Lower leg skin (tissue), 4 donors: ENCODE measurements at regions not wholly inside any gene's neighbourhood (a gene's known extent, or its start where the extent isn't known, plus 50 kb on each side); places are given as distances from the start of the nearest gene placed in this dataset.

Source experiments
- DNase-seq, 2 donors: peaks; one replicate each; pipeline ENCODE4 v3.0.0-alpha.2; 2019; ENCODE audit warnings: low spot score in 2 of 2
- H3K4me3 ChIP-seq: fragments of 200-600 bp; sonication (generic); 2 replicates; pipeline ENCODE4 v1.5.1; 2017; ENCODE audit warnings: mild to moderate bottlenecking, low read depth; ENCODE audit not compliant: poor library complexity, severe bottlenecking
- POLR2A ChIP-seq, 2 donors: fragments of 450-650 bp; IDR thresholded peaks; one replicate each; pipeline ENCODE4 v1.6.1; 2016 to 2017; ENCODE audit warnings: antibody characterized with exemption in 2 of 2, mild to moderate bottlenecking in 1 of 2, moderate library complexity in 1 of 2
- WGBS, 2 donors: methylation state at CpG; one replicate each; pipeline ENCODE4 v1.1.5; 2018; 5-methylcytosine and 5-hydroxymethylcytosine counted together
- intact Hi-C: fragments of 100-400 bp; cut with DNase I; formaldehyde crosslinking; loops from one replicate; pipeline ENCODE4 v1.15.0; 2023; ENCODE audit warnings: low total_unique reads
- TF ChIP-seq, protein P1 (sequence below), 3 donors: fragments of 450-650 bp; IDR thresholded peaks; one replicate each; pipeline ENCODE4 v1.5.1; 2016; ENCODE audit warnings: antibody characterized with exemption in 3 of 3, mild to moderate bottlenecking in 3 of 3, moderate library complexity in 2 of 3

DNA sequence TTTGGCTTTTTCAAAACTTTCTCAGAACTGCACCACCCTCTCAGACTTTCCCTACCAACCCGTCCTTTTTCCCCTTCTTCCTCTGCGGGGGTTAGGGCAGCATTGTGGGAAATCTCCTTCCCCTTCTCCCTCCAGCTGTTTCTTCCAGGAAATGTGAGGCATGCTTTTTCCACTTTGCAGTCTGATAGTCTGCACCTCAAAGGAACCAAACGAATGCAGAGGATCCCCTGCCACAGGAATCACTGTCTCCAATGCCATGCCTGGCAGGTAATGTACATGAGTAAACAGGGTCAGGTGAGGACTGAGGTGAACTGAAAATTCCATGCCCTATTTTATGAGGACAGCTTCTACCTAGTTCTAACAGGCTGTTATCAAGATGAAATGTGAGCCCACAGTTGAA is 218.4 kb downstream of the BCAS1 start:
- no peak for TF ChIP-seq POLR2A (IDR thresholded peaks at IDR 0.05)
- TF ChIP-seq, protein P1, sequence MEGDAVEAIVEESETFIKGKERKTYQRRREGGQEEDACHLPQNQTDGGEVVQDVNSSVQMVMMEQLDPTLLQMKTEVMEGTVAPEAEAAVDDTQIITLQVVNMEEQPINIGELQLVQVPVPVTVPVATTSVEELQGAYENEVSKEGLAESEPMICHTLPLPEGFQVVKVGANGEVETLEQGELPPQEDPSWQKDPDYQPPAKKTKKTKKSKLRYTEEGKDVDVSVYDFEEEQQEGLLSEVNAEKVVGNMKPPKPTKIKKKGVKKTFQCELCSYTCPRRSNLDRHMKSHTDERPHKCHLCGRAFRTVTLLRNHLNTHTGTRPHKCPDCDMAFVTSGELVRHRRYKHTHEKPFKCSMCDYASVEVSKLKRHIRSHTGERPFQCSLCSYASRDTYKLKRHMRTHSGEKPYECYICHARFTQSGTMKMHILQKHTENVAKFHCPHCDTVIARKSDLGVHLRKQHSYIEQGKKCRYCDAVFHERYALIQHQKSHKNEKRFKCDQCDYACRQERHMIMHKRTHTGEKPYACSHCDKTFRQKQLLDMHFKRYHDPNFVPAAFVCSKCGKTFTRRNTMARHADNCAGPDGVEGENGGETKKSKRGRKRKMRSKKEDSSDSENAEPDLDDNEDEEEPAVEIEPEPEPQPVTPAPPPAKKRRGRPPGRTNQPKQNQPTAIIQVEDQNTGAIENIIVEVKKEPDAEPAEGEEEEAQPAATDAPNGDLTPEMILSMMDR (IDR thresholded peaks at IDR 0.05): no peak
- no peak overlapping the region for H3K4me3 ChIP-seq
- 27 to 34% methylated on average over 3 of the region's 3 CpGs for WGBS, 2 donors
- no peak for DNase-seq
- intact Hi-C loops: no loop called here

DNA sequence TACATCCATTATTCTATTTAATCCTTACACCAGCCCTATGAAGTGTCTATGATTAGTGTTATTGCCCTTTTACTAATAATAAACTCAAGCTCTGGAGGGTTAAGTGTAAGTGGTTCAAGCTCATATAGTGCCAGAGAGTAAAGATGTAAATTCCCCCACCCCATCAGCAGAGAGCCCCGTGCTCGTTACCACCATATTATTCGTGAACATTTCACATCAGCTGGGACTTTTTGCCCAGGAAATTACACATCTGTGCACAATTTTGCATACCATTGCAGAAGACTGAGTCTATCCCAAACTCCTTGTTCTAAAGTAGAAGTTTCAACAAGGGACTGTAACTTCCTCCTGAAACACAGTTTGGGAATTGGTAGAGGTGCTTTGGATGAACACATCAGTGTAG is 220.1 kb downstream of the BCAS1 start:
- no peak for DNase-seq
- WGBS, 2 donors: 71 to 79% methylated on average over 3 of the region's 3 CpGs
- H3K4me3 ChIP-seq: no peak overlapping the region
- no peak for TF ChIP-seq POLR2A (IDR thresholded peaks at IDR 0.05)
- TF ChIP-seq, protein P1 (IDR thresholded peaks at IDR 0.05): no peak
- intact Hi-C loops: no loop called here

GRCh38 chr20:53849471-53850059 is 220.8 kb downstream of the BCAS1 start:
- TF ChIP-seq, protein P1 (IDR thresholded peaks at IDR 0.05): no peak
- TF ChIP-seq POLR2A (IDR thresholded peaks at IDR 0.05): no peak
- H3K4me3 ChIP-seq: no peak overlapping the region
- DNase-seq: no peak
- WGBS, 2 donors: 84 to 94% methylated on average over 12 of the region's 12 CpGs
- intact Hi-C loops: no loop called here

- intact Hi-C loops: no loop called here
- H3K4me3 ChIP-seq: no peak overlapping the region
- DNase-seq: no peak
- 88 to 89% methylated on average over 4 of the region's 4 CpGs for WGBS, 2 donors
- TF ChIP-seq, protein P1 (IDR thresholded peaks at IDR 0.05): no peak
- TF ChIP-seq POLR2A (IDR thresholded peaks at IDR 0.05): no peak
These were observed 222.1 kb downstream of the BCAS1 start for GRCh38 chr20:53848304-53848703.

- WGBS, 2 donors: 83 to 91% methylated on average over 2 of the region's 2 CpGs
- DNase-seq: no peak
- intact Hi-C loops: no loop called here
- no peak for TF ChIP-seq POLR2A (IDR thresholded peaks at IDR 0.05)
- TF ChIP-seq, protein P1 (IDR thresholded peaks at IDR 0.05): no peak
- no peak overlapping the region for H3K4me3 ChIP-seq
These were observed 222.6 kb downstream of the BCAS1 start for GRCh38 chr20:53847837-53848170.

DNA sequence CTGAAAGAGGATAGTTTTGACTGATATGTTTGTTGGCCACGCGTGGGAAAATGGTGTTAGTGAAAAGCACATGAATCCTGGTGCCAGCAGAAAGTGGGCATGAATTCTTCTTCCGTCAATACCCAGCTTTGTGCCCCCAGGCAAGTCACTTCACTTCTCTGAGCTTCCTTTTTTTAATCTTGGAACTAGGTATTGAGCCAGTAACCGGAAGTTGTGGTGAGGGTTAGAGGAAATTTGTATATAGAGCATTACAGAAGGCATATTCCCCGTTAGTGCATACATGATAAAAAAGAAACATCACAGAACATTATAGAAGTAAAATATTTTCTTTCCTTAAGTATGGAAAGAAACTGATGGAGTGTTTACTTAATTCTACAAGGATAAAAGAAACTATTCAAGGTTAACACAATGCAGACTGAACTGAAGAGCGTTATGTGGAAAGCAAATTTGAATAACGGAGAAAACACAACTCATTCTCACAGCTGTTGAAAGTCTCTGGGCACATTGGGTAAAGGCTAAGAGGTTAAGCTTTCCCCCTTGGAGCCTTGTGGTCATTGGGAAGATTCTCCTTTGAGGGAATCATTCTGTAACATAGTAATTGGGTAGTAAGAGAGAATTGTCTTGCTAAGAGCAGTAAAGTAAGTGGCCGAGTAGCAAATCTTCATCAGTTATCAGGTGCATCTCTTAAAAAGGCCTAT is 223.1 kb downstream of the BCAS1 start:
- intact Hi-C loops: no loop called here
- DNase-seq: no peak
- no peak overlapping the region for H3K4me3 ChIP-seq
- WGBS, 2 donors: 60% methylated on average over 8 of the region's 8 CpGs
- TF ChIP-seq, protein P1 (IDR thresholded peaks at IDR 0.05): no peak
- TF ChIP-seq POLR2A (IDR thresholded peaks at IDR 0.05): no peak
